AG04449 (cell line): ENCODE measurements at regions not wholly inside any gene's neighbourhood (a gene's known extent, or its start where the extent isn't known, plus 50 kb on each side); places are given as distances from the start of the nearest gene placed in this dataset.
"Not testable (repeated sequence)": the region's sequence is repeated elsewhere in the genome, so short reads cannot be mapped to it uniquely, and the experiment has no call there.

Experiments used
- CTCF ChIA-PET: fragments of 350-600 bp; formaldehyde crosslinking; extraction: SDS; loops from one replicate; lab custom pipeline; 2021; ENCODE audit warnings: antibody characterized with exemption; lab: Yijun Ruan, JAX
- POLR2A ChIA-PET: fragments of 400-600, 350-600 bp; formaldehyde crosslinking; extraction: SDS; loops from one replicate; lab custom pipeline; 2020; ENCODE audit warnings: antibody characterized with exemption, inconsistent platforms; lab: Yijun Ruan, JAX
- DNase-seq: peaks from one replicate; pipeline ENCODE4 v3.0.0-alpha.2; 2010; ENCODE audit warnings: low read depth, low spot score
- H3K4me3 ChIP-seq: 2 replicates; pipeline ENCODE4 v1.5.1; 2011; ENCODE audit warnings: low read depth, mild to moderate bottlenecking, control low read depth, low read length
- CTCF ChIP-seq: IDR thresholded peaks from one replicate; pipeline ENCODE4 v1.5.1; 2011; ENCODE audit warnings: mild to moderate bottlenecking, moderate library complexity, low read length, control low read depth, inconsistent platforms; ENCODE audit not compliant: insufficient read depth; ENCODE audit errors: missing control alignments

- DNase-seq = no peak
- TF ChIP-seq CTCF = no peak
- no peak overlapping the region for H3K4me3 ChIP-seq
- ChIA-PET CTCF (no interaction called here), POLR2A (no interaction called here)
Observed at GRCh38 chr6:11950109-11950508, 62.0 kb upstream of the HIVEP1 start.

GRCh38 chr6:11947575-11947974 lies 64.5 kb upstream of the HIVEP1 start:
- ChIA-PET POLR2A (no interaction called here), CTCF (no interaction called here)
- no peak for DNase-seq
- no peak for TF ChIP-seq CTCF
- H3K4me3 ChIP-seq = no peak overlapping the region

GRCh38 chr6:11947063-11947462 lies 65.0 kb upstream of the HIVEP1 start:
- TF ChIP-seq CTCF = no peak
- DNase-seq = no peak
- CTCF ChIA-PET = no interaction called here
- POLR2A ChIA-PET = no interaction called here
- no peak overlapping the region for H3K4me3 ChIP-seq

GRCh38 chr6:11944111-11944510 lies 68.0 kb upstream of the HIVEP1 start:
- TF ChIP-seq CTCF = no peak
- CTCF ChIA-PET = no interaction called here
- POLR2A ChIA-PET = no interaction called here
- DNase-seq = no peak
- H3K4me3 ChIP-seq = no peak overlapping the region

GRCh38 chr6:11943060-11943459 lies 69.1 kb upstream of the HIVEP1 start:
- ChIA-PET POLR2A (no interaction called here), CTCF (no interaction called here)
- no peak overlapping the region for H3K4me3 ChIP-seq
- TF ChIP-seq CTCF = no peak
- no peak for DNase-seq

GRCh38 chr6:11942185-11942864 lies 69.8 kb upstream of the HIVEP1 start:
- ChIA-PET CTCF (no interaction called here), POLR2A (no interaction called here)
- TF ChIP-seq CTCF = no peak
- H3K4me3 ChIP-seq = no peak overlapping the region
- DNase-seq = no peak

GRCh38 chr6:11940532-11941166 lies 71.5 kb upstream of the HIVEP1 start:
- CTCF ChIA-PET = interaction anchor here (1.3 kb wide), 1 partner anchor 9 kb away, joined by 4 read pairs; no protein-coding TSS in a partner anchor
- H3K4me3 ChIP-seq, POLR2A ChIA-PET, DNase-seq: not testable (repeated sequence)
